ENCODE measurements at regions not wholly inside any gene's neighbourhood (a gene's known extent, or its start where the extent isn't known, plus 50 kb on each side); places are given as distances from the start of the nearest gene placed in this dataset.

- no peak for DNase-seq
Observed at GRCh38 chr4:71283642-71284257, 55.1 kb upstream of the SLC4A4 start.

GRCh38 chr4:71287305-71287704 is 51.5 kb upstream of the SLC4A4 start:
- DNase-seq: no peak

GRCh38 chr4:71288875-71289274 is 49.9 kb upstream of the SLC4A4 start:
- no peak for DNase-seq

All from fibroblast of skin of scalp (primary cell).